HUES48 (cell line): ENCODE measurements at regions not wholly inside any gene's neighbourhood (a gene's known extent, or its start where the extent isn't known, plus 50 kb on each side); places are given as distances from the start of the nearest gene placed in this dataset.
A peak's percentile ranks its signal among the peaks of the same experiment; 100 is the strongest.

Experiments used
- H3K27ac ChIP-seq: one replicate; pipeline ENCODE4 v1.7.0; 2013; ENCODE audit warnings: low read depth, low read length, inconsistent platforms
- H3K27me3 ChIP-seq: 2 replicates; pipeline ENCODE4 v1.6.1; 2013; ENCODE audit warnings: mild to moderate bottlenecking, low read length; ENCODE audit not compliant: control insufficient read depth, insufficient read depth
- H3K36me3 ChIP-seq: 2 replicates; pipeline ENCODE4 v1.6.1; 2013; ENCODE audit warnings: low read length; ENCODE audit not compliant: control insufficient read depth, insufficient read depth
- H3K4me1 ChIP-seq: 2 replicates; pipeline ENCODE4 v1.6.1; 2013; ENCODE audit warnings: mild to moderate bottlenecking, low read length; ENCODE audit not compliant: control insufficient read depth, insufficient read depth
- H3K4me3 ChIP-seq: 2 replicates; pipeline ENCODE4 v1.5.1; 2013; ENCODE audit warnings: mild to moderate bottlenecking, low read depth, low read length
- H3K9ac ChIP-seq: 2 replicates; pipeline ENCODE4 v1.6.1; 2013; ENCODE audit warnings: mild to moderate bottlenecking, low read depth, low read length, moderate library complexity
- H3K9me3 ChIP-seq: 2 replicates; pipeline ENCODE4 v1.6.1; 2013; ENCODE audit warnings: low read length; ENCODE audit not compliant: control insufficient read depth, insufficient read depth

GRCh38 chr2:5937321-5937720, 245.1 kb downstream of the SOX11 start:
- H3K27ac ChIP-seq: no peak overlapping the region
- no peak overlapping the region for H3K9ac ChIP-seq
- H3K27me3 ChIP-seq: no peaks in the 10 kb centered on the region
- H3K4me1 ChIP-seq: peaks cover 16% of the 10 kb centered on the region
- no peak overlapping the region for H3K4me3 ChIP-seq
- H3K36me3 ChIP-seq: no peaks in the 10 kb centered on the region
- H3K9me3 ChIP-seq: no peaks in the 10 kb centered on the region

- Histone ChIP-seq H3K27ac (no peak overlapping the region), H3K27me3 (no peaks in the 10 kb centered on the region), H3K9me3 (no peaks in the 10 kb centered on the region), H3K4me1 (peaks cover 16% of the 10 kb centered on the region), H3K36me3 (no peaks in the 10 kb centered on the region), H3K4me3 (no peak overlapping the region), H3K9ac (no peak overlapping the region)
These were observed 245.8 kb downstream of the SOX11 start for GRCh38 chr2:5937851-5938565.

GRCh38 chr2:5938566-5938896, 246.3 kb downstream of the SOX11 start:
- Histone ChIP-seq H3K9ac (no peak overlapping the region), H3K4me1 (peaks cover 16% of the 10 kb centered on the region), H3K9me3 (no peaks in the 10 kb centered on the region), H3K27ac (no peak overlapping the region), H3K4me3 (no peak overlapping the region), H3K27me3 (no peaks in the 10 kb centered on the region), H3K36me3 (no peaks in the 10 kb centered on the region)

GRCh38 chr2:5939553-5939952, 247.4 kb downstream of the SOX11 start:
- Histone ChIP-seq H3K4me1 (peaks cover 16% of the 10 kb centered on the region), H3K27me3 (no peaks in the 10 kb centered on the region), H3K36me3 (no peaks in the 10 kb centered on the region), H3K9ac (no peak overlapping the region), H3K27ac (no peak overlapping the region), H3K9me3 (no peaks in the 10 kb centered on the region), H3K4me3 (no peak overlapping the region)

GRCh38 chr2:5940596-5941535, 248.7 kb downstream of the SOX11 start:
- Histone ChIP-seq H3K9ac (no peak overlapping the region), H3K9me3 (no peaks in the 10 kb centered on the region), H3K36me3 (no peaks in the 10 kb centered on the region), H3K27ac (no peak overlapping the region), H3K27me3 (no peaks in the 10 kb centered on the region), H3K4me3 (no peak overlapping the region), H3K4me1 (peaks cover 20% of the 10 kb centered on the region)

- H3K9me3 ChIP-seq: no peaks in the 10 kb centered on the region
- no peak overlapping the region for H3K9ac ChIP-seq
- H3K27me3 ChIP-seq: no peaks in the 10 kb centered on the region
- peaks cover 32% of the 10 kb centered on the region for H3K4me1 ChIP-seq
- no peak overlapping the region for H3K27ac ChIP-seq
- no peaks in the 10 kb centered on the region for H3K36me3 ChIP-seq
- no peak overlapping the region for H3K4me3 ChIP-seq
These were observed 250.0 kb downstream of the SOX11 start for GRCh38 chr2:5942204-5942603.

- no peak overlapping the region for H3K9ac ChIP-seq
- peaks cover 16% of the 10 kb centered on the region for H3K4me1 ChIP-seq
- no peaks in the 10 kb centered on the region for H3K27me3 ChIP-seq
- no peaks in the 10 kb centered on the region for H3K9me3 ChIP-seq
- peak overlapping the region; percentile 94 for H3K27ac ChIP-seq
- no peaks in the 10 kb centered on the region for H3K36me3 ChIP-seq
- H3K4me3 ChIP-seq: no peak overlapping the region
These were observed 253.6 kb downstream of the SOX11 start for GRCh38 chr2:5945742-5946141.

GRCh38 chr2:5946225-5947115, 254.3 kb downstream of the SOX11 start:
- no peaks in the 10 kb centered on the region for H3K9me3 ChIP-seq
- H3K4me1 ChIP-seq: peaks cover 16% of the 10 kb centered on the region
- peak overlapping the region; percentile 19; the same call in 1 of the 2 replicates for H3K9ac ChIP-seq
- no peaks in the 10 kb centered on the region for H3K27me3 ChIP-seq
- no peaks in the 10 kb centered on the region for H3K36me3 ChIP-seq
- peak overlapping the region; percentile 41 for H3K4me3 ChIP-seq
- H3K27ac ChIP-seq: peak overlapping the region; percentile 94

- H3K4me1 ChIP-seq: peaks cover 13% of the 10 kb centered on the region
These were observed 258.6 kb downstream of the SOX11 start for GRCh38 chr2:5950736-5951135.

GRCh38 chr2:5951471-5951870, 259.3 kb downstream of the SOX11 start:
- Histone ChIP-seq H3K9ac (no peak overlapping the region), H3K36me3 (no peaks in the 10 kb centered on the region), H3K27ac (no peak overlapping the region), H3K27me3 (no peaks in the 10 kb centered on the region), H3K4me1 (peaks cover 6% of the 10 kb centered on the region), H3K9me3 (no peaks in the 10 kb centered on the region), H3K4me3 (no peak overlapping the region)

More at GRCh38 chr2:5950736-5951135, 258.6 kb downstream of the SOX11 start:
- Histone ChIP-seq H3K9me3 (no peaks in the 10 kb centered on the region), H3K4me3 (no peak overlapping the region), H3K27me3 (no peaks in the 10 kb centered on the region), H3K36me3 (no peaks in the 10 kb centered on the region), H3K27ac (no peak overlapping the region), H3K9ac (no peak overlapping the region)
